Breast epithelium (tissue), 4 donors: ENCODE measurements at regions not wholly inside any gene's neighbourhood (a gene's known extent, or its start where the extent isn't known, plus 50 kb on each side); places are given as distances from the start of the nearest gene placed in this dataset.

Experiments
- DNase-seq, 2 donors: peaks; one replicate each; pipeline ENCODE4 v3.0.0-alpha.2; 2019; ENCODE audit warnings: low spot score in 2 of 2
- H3K27ac ChIP-seq, 2 donors: fragments of 200-600 bp; sonication (generic) in 1 of 2; one replicate each; pipeline ENCODE4 v1.5.1; 2016 to 2019; ENCODE audit warnings: mild to moderate bottlenecking in 1 of 2
- H3K27me3 ChIP-seq, 2 donors: fragments of 200-600 bp; sonication (generic) in 1 of 2; one replicate each; pipeline versions ENCODE4 v1.5.1 to v1.6.0; 2017 to 2019; ENCODE audit warnings: control low read depth in 1 of 2, mild to moderate bottlenecking in 1 of 2
- H3K36me3 ChIP-seq: fragments of 200-600 bp; one replicate; pipeline ENCODE4 v1.5.1; 2019
- H3K4me1 ChIP-seq, 2 donors: fragments of 200-600 bp; sonication (generic); one replicate each; pipeline ENCODE4 v1.5.1; 2016 to 2019; ENCODE audit warnings: control low read depth in 1 of 2
- H3K4me3 ChIP-seq, 3 donors: fragments of 200-600 bp; sonication (generic); 1 replicate in 2 of 3; 2 replicates in 1 of 3; pipeline ENCODE4 v1.5.1; 2016 to 2019; ENCODE audit warnings: mild to moderate bottlenecking in 3 of 3, moderate library complexity in 2 of 3
- H3K9me3 ChIP-seq, 2 donors: fragments of 200-600 bp; sonication (generic) in 1 of 2; one replicate each; pipeline ENCODE4 v1.5.1; 2016 to 2019; ENCODE audit warnings: control low read depth in 1 of 2
- POLR2A ChIP-seq: fragments of 450-650 bp; IDR thresholded peaks from one replicate; pipeline ENCODE4 v1.6.1; 2016; ENCODE audit warnings: antibody characterized with exemption, mild to moderate bottlenecking, moderate library complexity
- POLR2AphosphoS5 ChIP-seq, 3 donors: sonication (generic); formaldehyde crosslinking; IDR thresholded peaks; one replicate each; pipeline ENCODE4 v1.6.1; 2017; ENCODE audit warnings: antibody characterized with exemption in 3 of 3
- intact Hi-C: fragments of 100-400 bp; cut with DNase I; formaldehyde crosslinking; loops from one replicate; pipeline ENCODE4 v1.15.1; 2023; ENCODE audit warnings: low total_unique reads
- TF ChIP-seq, protein P1 (sequence below), 3 donors: fragments of 450-650 bp; IDR thresholded peaks; one replicate each; pipeline ENCODE4 v1.5.1; 2016 to 2017; ENCODE audit warnings: antibody characterized with exemption in 3 of 3, mild to moderate bottlenecking in 3 of 3, moderate library complexity in 3 of 3

DNA sequence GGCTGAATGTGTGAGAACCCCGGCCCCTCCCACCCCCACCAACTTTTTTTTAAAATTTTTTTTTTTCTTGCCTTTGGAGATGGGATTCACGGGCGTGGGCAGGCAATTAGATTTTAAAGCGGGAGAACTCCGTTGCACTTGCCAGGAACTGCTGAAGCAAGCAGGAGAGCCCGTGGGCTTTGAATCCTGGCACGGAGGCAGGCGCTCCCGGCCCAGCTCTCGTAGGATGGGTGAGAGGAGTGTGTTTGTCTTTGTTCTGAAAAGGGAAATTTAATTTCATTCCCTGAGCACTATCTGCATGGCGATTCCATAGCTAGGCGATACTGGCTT lies 54.3 kb upstream of the BOD1 start:
- Histone ChIP-seq H3K27me3 (no peaks in the 10 kb centered on the region), H3K4me1 (peaks cover 0 to 2% of the 10 kb centered on the region in 2 donors), H3K36me3 (no peaks in the 10 kb centered on the region), H3K9me3 (peaks cover 0 to 10% of the 10 kb centered on the region in 2 donors), H3K4me3 (peak overlapping the region; percentile 1 to 56 (median 36)), H3K27ac (peak overlapping the region; percentile 81 to 82)
- TF ChIP-seq POLR2A, result no peak
- TF ChIP-seq, protein P1, sequence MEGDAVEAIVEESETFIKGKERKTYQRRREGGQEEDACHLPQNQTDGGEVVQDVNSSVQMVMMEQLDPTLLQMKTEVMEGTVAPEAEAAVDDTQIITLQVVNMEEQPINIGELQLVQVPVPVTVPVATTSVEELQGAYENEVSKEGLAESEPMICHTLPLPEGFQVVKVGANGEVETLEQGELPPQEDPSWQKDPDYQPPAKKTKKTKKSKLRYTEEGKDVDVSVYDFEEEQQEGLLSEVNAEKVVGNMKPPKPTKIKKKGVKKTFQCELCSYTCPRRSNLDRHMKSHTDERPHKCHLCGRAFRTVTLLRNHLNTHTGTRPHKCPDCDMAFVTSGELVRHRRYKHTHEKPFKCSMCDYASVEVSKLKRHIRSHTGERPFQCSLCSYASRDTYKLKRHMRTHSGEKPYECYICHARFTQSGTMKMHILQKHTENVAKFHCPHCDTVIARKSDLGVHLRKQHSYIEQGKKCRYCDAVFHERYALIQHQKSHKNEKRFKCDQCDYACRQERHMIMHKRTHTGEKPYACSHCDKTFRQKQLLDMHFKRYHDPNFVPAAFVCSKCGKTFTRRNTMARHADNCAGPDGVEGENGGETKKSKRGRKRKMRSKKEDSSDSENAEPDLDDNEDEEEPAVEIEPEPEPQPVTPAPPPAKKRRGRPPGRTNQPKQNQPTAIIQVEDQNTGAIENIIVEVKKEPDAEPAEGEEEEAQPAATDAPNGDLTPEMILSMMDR (IDR thresholded peaks at IDR 0.05), result no peak
- TF ChIP-seq POLR2AphosphoS5 (IDR thresholded peaks at IDR 0.05), result no peak
- peak; percentile 44 to 65 for DNase-seq
- intact Hi-C loops, result no loop called here

DNA sequence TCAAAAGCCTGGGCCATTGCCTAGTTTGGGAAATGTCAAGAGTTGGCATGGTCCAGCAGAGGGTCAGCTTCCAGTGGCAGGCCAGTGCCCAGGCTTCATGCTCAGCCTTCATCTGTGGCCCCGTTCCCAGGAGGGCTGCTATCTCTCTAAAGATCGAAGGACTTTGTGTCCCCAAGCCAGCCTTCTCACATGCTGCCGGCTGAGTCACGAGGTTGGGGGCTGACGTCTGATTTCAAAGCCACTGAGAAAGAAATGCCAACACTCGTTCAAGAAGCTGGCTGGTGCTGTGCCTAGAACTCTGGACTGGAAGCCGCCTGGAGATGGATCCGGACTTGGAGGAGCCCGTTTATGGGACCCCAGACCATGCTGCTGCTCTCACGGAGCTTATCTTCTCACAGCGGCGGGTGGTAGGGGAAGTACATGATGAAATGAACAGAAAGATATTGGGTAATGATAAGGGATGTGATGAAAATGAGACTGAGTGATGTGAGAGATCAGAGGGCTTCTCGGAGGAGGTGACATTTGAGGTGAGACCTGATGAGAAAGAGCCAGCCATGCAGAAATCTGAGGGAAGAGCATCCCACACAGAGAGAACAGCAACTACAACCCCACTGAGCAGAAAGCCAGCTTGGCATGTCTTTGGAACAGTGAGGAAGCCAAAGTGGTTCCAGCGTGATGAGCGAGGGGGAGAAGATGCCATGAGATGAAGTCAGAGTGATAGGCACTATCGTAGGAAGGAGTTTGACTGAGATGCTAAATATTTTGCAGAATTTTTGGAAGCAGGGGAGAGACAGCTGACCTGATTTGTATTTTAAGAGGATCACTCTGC lies 54.9 kb upstream of the BOD1 start:
- H3K4me3 ChIP-seq, result peak overlapping the region; percentile 1 to 56 (median 36)
- peaks cover 0 to 10% of the 10 kb centered on the region in 2 donors for H3K9me3 ChIP-seq
- no peaks in the 10 kb centered on the region for H3K36me3 ChIP-seq
- intact Hi-C loops, result no loop called here
- peaks cover 0 to 2% of the 10 kb centered on the region in 2 donors for H3K4me1 ChIP-seq
- peak overlapping the region; percentile 81 to 82 for H3K27ac ChIP-seq
- H3K27me3 ChIP-seq, result no peaks in the 10 kb centered on the region
- TF ChIP-seq POLR2AphosphoS5 (IDR thresholded peaks at IDR 0.05), result peak in 2 of 3 donors; percentile 8 to 43
- TF ChIP-seq POLR2A, result no peak
- TF ChIP-seq, protein P1 (IDR thresholded peaks at IDR 0.05), result no peak
- DNase-seq, result peak; percentile 70 to 72

DNA sequence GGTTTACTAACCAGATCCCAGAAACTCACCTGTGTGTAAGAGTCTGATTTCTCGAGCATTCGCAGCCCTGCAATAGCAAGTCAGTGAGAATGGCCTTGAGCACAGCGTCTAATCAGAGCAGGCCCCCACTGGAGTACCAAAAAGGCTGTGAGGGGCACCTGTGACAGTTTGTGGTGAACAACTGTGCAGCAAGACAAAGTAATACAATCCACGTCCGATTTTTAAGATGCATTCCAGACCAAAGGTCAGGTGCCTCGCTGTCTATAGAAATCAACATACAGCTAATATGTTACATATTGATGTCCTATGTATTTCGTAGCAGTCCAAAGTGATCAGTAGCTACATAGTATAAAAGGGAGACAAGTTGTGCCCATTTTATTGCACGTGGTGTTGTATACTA lies 55.7 kb upstream of the BOD1 start:
- peaks cover 0 to 10% of the 10 kb centered on the region in 2 donors for H3K9me3 ChIP-seq
- intact Hi-C loops, result no loop called here
- peak overlapping the region in 1 of 2 donors; percentile 81 for H3K27ac ChIP-seq
- TF ChIP-seq, protein P1 (IDR thresholded peaks at IDR 0.05), result no peak
- no peak for TF ChIP-seq POLR2A
- TF ChIP-seq POLR2AphosphoS5 (IDR thresholded peaks at IDR 0.05), result no peak
- H3K27me3 ChIP-seq, result no peaks in the 10 kb centered on the region
- DNase-seq, result no peak
- H3K4me3 ChIP-seq, result no peak overlapping the region
- H3K36me3 ChIP-seq, result no peaks in the 10 kb centered on the region
- H3K4me1 ChIP-seq, result peaks cover 0 to 2% of the 10 kb centered on the region in 2 donors

DNA sequence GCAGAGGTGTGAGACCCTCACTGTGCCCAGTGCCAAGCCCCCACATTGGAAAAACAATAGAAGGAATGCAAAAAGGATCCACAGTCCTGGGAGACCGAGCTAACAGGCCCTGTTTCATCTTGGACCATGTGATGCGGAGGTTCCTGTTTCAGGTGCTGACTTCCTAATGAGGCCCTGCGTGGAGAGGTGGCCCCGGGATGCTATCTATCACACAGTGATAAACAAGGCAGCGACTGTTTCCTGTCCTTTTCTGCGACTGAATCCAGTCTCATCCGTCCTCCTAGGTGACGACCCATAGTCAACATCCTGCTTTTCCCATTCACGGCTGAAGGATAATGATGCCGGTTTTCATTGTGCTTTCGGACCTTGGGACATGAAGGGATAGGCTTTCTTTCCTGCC lies 56.4 kb upstream of the BOD1 start:
- TF ChIP-seq POLR2AphosphoS5 (IDR thresholded peaks at IDR 0.05), result no peak
- DNase-seq, result no peak
- intact Hi-C loops, result no loop called here
- peaks cover 0 to 2% of the 10 kb centered on the region in 2 donors for H3K4me1 ChIP-seq
- H3K36me3 ChIP-seq, result no peaks in the 10 kb centered on the region
- peaks cover 0 to 10% of the 10 kb centered on the region in 2 donors for H3K9me3 ChIP-seq
- no peak overlapping the region for H3K27ac ChIP-seq
- H3K4me3 ChIP-seq, result no peak overlapping the region
- H3K27me3 ChIP-seq, result no peaks in the 10 kb centered on the region

DNA sequence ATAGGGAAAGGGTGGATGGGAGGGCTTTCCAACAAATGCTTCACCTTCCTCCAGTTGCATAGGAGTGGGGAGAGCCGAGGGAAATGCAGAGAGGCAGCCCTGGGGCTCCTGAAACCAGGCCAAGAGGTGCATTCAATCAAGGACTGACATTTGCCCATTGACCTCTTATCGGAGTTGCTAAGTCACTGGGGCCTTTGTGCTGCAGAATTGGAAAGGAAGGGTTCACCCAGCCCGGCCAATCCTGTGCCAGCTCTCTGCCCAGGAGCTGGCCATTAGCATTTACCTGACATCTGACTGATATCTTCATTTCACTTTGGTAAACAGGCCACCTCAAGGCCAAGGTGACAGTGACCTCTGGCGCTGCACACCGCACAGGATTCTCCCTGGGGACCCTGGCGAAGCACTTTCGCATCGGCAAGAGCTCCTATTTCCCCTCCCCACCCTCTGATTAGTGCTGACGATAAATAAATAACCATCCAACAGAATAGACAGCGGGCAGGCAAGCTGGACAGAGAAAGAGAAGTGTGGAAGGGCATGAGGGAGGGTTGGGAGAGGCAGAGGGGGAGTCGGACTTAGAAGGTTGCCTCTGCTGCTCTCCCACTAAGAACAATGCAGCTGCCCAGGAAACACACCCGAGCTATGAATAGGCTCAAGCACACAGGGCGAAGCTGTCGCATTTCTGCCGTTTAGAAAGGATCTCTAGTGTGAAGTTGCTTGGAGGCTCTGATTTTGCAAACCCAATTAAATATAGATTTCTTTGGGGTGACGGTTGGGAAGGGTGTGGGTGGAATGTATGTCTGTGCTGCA lies 57.0 kb upstream of the BOD1 start:
- Histone ChIP-seq H3K27me3 (no peaks in the 10 kb centered on the region), H3K4me1 (peaks cover 0 to 2% of the 10 kb centered on the region in 2 donors), H3K36me3 (no peaks in the 10 kb centered on the region), H3K4me3 (no peak overlapping the region), H3K9me3 (peaks cover 0 to 10% of the 10 kb centered on the region in 2 donors), H3K27ac (no peak overlapping the region)
- TF ChIP-seq, protein P1 (IDR thresholded peaks at IDR 0.05), result no peak
- TF ChIP-seq POLR2AphosphoS5 (IDR thresholded peaks at IDR 0.05), result no peak
- TF ChIP-seq POLR2A, result no peak
- no peak for DNase-seq
- intact Hi-C loops, result no loop called here
